ENCODE measurements at regions not wholly inside any gene's neighbourhood (a gene's known extent, or its start where the extent isn't known, plus 50 kb on each side); places are given as distances from the start of the nearest gene placed in this dataset.

DNA sequence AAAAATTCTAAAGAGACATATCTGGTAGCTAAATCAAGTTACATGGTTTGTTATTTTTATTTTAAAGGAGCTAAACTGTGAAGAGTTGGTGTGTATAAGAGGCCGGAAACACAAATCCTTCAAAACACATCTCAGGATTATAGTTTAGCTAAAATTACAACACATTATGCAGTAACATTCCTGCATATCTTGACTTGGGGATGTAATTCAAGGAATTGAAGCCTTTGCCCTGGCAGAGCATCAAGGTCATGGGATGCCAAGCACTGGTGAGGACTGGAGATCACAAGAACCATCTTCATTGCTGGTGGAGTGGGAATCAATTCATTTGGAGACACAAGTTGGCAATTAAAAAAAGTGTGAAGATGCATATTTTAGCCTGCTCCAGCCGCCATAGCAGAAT lies 86.8 kb upstream of the LSM6 start:
- Histone ChIP-seq H3K9me3 (no peaks in the 10 kb centered on the region), H3K36me3 (ENCODE audit: insufficient read depth in 1 of 2, low read depth in 1 of 2) (no peaks in the 10 kb centered on the region), H3K27me3 (ENCODE audit: insufficient read depth in 3 of 3, low read length in 2 of 3) (no peaks in the 10 kb centered on the region), H3K4me1 (no peaks in the 10 kb centered on the region), H3K4me3 (no peak overlapping the region), H3K27ac (no peak overlapping the region)
- TF ChIP-seq, protein P1, sequence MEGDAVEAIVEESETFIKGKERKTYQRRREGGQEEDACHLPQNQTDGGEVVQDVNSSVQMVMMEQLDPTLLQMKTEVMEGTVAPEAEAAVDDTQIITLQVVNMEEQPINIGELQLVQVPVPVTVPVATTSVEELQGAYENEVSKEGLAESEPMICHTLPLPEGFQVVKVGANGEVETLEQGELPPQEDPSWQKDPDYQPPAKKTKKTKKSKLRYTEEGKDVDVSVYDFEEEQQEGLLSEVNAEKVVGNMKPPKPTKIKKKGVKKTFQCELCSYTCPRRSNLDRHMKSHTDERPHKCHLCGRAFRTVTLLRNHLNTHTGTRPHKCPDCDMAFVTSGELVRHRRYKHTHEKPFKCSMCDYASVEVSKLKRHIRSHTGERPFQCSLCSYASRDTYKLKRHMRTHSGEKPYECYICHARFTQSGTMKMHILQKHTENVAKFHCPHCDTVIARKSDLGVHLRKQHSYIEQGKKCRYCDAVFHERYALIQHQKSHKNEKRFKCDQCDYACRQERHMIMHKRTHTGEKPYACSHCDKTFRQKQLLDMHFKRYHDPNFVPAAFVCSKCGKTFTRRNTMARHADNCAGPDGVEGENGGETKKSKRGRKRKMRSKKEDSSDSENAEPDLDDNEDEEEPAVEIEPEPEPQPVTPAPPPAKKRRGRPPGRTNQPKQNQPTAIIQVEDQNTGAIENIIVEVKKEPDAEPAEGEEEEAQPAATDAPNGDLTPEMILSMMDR (IDR thresholded peaks at IDR 0.05): no peak
- 92 to 98% (median 95%) methylated on average over 2 of the region's 2 CpGs for WGBS, 3 donors
- intact Hi-C loops (cut with DNase I): no loop called here
- ATAC-seq: no peak
- DNase-seq: no peak

DNA sequence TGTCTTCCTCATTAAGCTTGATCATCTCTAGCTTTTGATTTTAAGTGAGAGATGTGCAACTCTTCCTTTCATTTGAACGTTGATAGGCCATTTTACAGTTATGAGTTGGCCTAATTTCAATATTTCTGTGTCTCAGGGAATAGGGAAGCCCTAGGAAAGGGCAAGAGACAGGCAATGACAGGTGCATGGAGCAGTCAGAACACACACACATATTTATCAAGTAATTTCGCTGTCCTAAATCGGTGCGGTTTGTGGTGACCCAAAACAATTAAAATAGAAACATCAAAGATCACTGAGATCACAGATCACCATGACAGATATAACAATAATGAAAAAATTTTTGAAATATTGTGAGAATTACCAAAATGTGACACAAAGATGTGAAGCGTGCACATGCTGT lies 87.7 kb upstream of the LSM6 start:
- H3K27me3 ChIP-seq (ENCODE audit: insufficient read depth in 3 of 3, low read length in 2 of 3): no peaks in the 10 kb centered on the region
- H3K27ac ChIP-seq: no peak overlapping the region
- H3K4me3 ChIP-seq: no peak overlapping the region
- intact Hi-C loops (cut with DNase I): no loop called here
- ATAC-seq (no peak), DNase-seq (no peak)
- H3K9me3 ChIP-seq: no peaks in the 10 kb centered on the region
- WGBS, 3 donors: 44 to 60% (median 47%) methylated on average over 5 of the region's 5 CpGs
- no peaks in the 10 kb centered on the region for H3K36me3 ChIP-seq (ENCODE audit: insufficient read depth in 1 of 2, low read depth in 1 of 2)
- TF ChIP-seq, protein P1 (IDR thresholded peaks at IDR 0.05): no peak
- H3K4me1 ChIP-seq: no peaks in the 10 kb centered on the region

- Histone ChIP-seq H3K4me3 (no peak overlapping the region), H3K27ac (no peak overlapping the region), H3K4me1 (no peaks in the 10 kb centered on the region), H3K27me3 (ENCODE audit: insufficient read depth in 3 of 3, low read length in 2 of 3) (no peaks in the 10 kb centered on the region), H3K36me3 (ENCODE audit: insufficient read depth in 1 of 2, low read depth in 1 of 2) (no peaks in the 10 kb centered on the region), H3K9me3 (no peaks in the 10 kb centered on the region)
- DNase-seq (no peak), ATAC-seq (no peak)
- 84 to 90% (median 89%) methylated on average over 6 of the region's 6 CpGs for WGBS, 3 donors
- TF ChIP-seq, protein P1 (IDR thresholded peaks at IDR 0.05): no peak
- intact Hi-C loops (cut with DNase I): no loop called here
Measured at GRCh38 chr4:146076081-146076480, 99.4 kb upstream of the LSM6 start.

GRCh38 chr4:146073517-146073916 lies 102.0 kb upstream of the LSM6 start:
- ATAC-seq (no peak), DNase-seq (no peak)
- no peaks in the 10 kb centered on the region for H3K27me3 ChIP-seq (ENCODE audit: insufficient read depth in 3 of 3, low read length in 2 of 3)
- intact Hi-C loops (cut with DNase I): no loop called here
- TF ChIP-seq, protein P1 (IDR thresholded peaks at IDR 0.05): no peak
- no peak overlapping the region for H3K27ac ChIP-seq
- H3K4me1 ChIP-seq: no peaks in the 10 kb centered on the region
- H3K36me3 ChIP-seq (ENCODE audit: insufficient read depth in 1 of 2, low read depth in 1 of 2): no peaks in the 10 kb centered on the region
- WGBS, 3 donors: 71 to 81% (median 72%) methylated on average over 3 of the region's 3 CpGs
- no peak overlapping the region for H3K4me3 ChIP-seq
- H3K9me3 ChIP-seq: no peaks in the 10 kb centered on the region

DNA sequence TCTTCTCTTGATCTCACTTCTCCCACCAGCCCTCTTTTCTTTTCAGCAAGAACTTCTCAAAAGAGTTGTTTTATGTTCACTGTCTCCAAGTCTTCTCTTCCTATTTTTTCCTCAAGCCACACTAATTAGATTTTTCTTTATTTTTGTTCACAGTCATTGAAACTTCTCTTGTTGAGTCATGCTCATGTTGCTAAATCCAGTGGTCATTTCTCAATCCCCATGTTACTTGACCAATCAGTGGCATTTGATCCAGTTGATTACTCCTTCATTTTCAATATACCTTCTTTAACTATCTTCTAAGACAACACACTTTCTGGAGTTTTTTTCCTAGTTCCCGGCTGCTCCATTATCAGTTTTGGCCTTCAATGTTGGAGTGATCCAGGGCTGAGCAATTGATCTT lies 103.1 kb upstream of the LSM6 start:
- no peak for ATAC-seq
- no peak for DNase-seq
- no peaks in the 10 kb centered on the region for H3K4me1 ChIP-seq
- H3K36me3 ChIP-seq (ENCODE audit: insufficient read depth in 1 of 2, low read depth in 1 of 2): no peaks in the 10 kb centered on the region
- no peak overlapping the region for H3K27ac ChIP-seq
- intact Hi-C loops (cut with DNase I): no loop called here
- TF ChIP-seq, protein P1 (IDR thresholded peaks at IDR 0.05): no peak
- 88 to 100% (median 89%) methylated on average over 1 of the region's 1 CpG for WGBS, 3 donors
- no peaks in the 10 kb centered on the region for H3K27me3 ChIP-seq (ENCODE audit: insufficient read depth in 3 of 3, low read length in 2 of 3)
- no peaks in the 10 kb centered on the region for H3K9me3 ChIP-seq
- H3K4me3 ChIP-seq: no peak overlapping the region

All from psoas muscle (tissue), 7 donors.